CD4-positive, alpha-beta T cell (primary cell): ENCODE measurements at regions not wholly inside any gene's neighbourhood (a gene's known extent, or its start where the extent isn't known, plus 50 kb on each side); places are given as distances from the start of the nearest gene placed in this dataset.

ENCODE experiments used
- ATAC-seq: fragments of 200-7000 bp; cut with Tn5 transposase; one replicate; pipeline ENCODE4 v1.10.0; 2022; ENCODE audit warnings: mild to moderate bottlenecking; ENCODE audit not compliant: poor library complexity
- CTCF ChIA-PET: fragments of 350-600 bp; sonication (Branson Sonifier 250); formaldehyde crosslinking; loops from one replicate; lab custom pipeline; 2021; ENCODE audit warnings: antibody characterized with exemption, inconsistent platforms; lab: Charles Lee
- POLR2A ChIA-PET: fragments of 350-600 bp; sonication (Branson Sonifier 250); formaldehyde crosslinking; loops from one replicate; lab custom pipeline; 2021; ENCODE audit warnings: antibody characterized with exemption, inconsistent platforms; lab: Charles Lee
- DNase-seq, 14 experiments: peaks; one replicate each; pipeline ENCODE4 v3.0.0-alpha.2; 2013 to 2020; ENCODE audit warnings: mixed read lengths in 2 of 14
- H3K27ac ChIP-seq, 2 donors: one replicate each; pipeline versions ENCODE4 v1.5.1 to v1.7.0; 2013; ENCODE audit warnings: low read length in 2 of 2, low read depth in 1 of 2, mild to moderate bottlenecking in 1 of 2
- H3K27me3 ChIP-seq, 2 experiments: 1 replicate in 1 of 2; 2 replicates in 1 of 2; pipeline versions ENCODE4 v1.6.1 to v1.7.0; 2013; ENCODE audit warnings: low read length in 2 of 2, control low read depth in 1 of 2, mild to moderate bottlenecking in 1 of 2, moderate library complexity in 1 of 2; ENCODE audit not compliant: insufficient read depth in 2 of 2, control insufficient read depth in 1 of 2
- H3K36me3 ChIP-seq: one replicate; pipeline ENCODE4 v1.6.1; 2013; ENCODE audit warnings: low read length, control low read depth; ENCODE audit not compliant: insufficient read depth
- H3K4me1 ChIP-seq: one replicate; pipeline ENCODE4 v1.6.1; 2013; ENCODE audit warnings: low read length, control low read depth; ENCODE audit not compliant: insufficient read depth
- H3K4me3 ChIP-seq: one replicate; pipeline ENCODE4 v1.5.1; 2013; ENCODE audit warnings: mild to moderate bottlenecking, low read length, moderate library complexity
- H3K9me3 ChIP-seq, 2 experiments: 1 replicate in 1 of 2; 2 replicates in 1 of 2; pipeline versions ENCODE4 v1.6.1 to v1.7.0; 2013; ENCODE audit warnings: low read length in 2 of 2, mild to moderate bottlenecking in 2 of 2, control low read depth in 1 of 2, moderate library complexity in 1 of 2; ENCODE audit not compliant: control insufficient read depth in 1 of 2, insufficient read depth in 1 of 2
- H3K27ac Mint-ChIP-seq: one replicate; pipeline ENCODE4 v1.8.0; 2020; ENCODE audit warnings: mixed read lengths
- H3K27me3 Mint-ChIP-seq: one replicate; pipeline ENCODE4 v1.8.0; 2021; ENCODE audit warnings: mixed read lengths
- H3K36me3 Mint-ChIP-seq: one replicate; pipeline ENCODE4 v1.8.0; 2021; ENCODE audit warnings: low read depth, mixed read lengths
- H3K4me1 Mint-ChIP-seq: one replicate; pipeline ENCODE4 v1.8.0; 2021; ENCODE audit warnings: low read depth, mixed read lengths
- H3K4me3 Mint-ChIP-seq: one replicate; pipeline ENCODE4 v1.8.0; 2020; ENCODE audit warnings: mild to moderate bottlenecking, mixed read lengths
- H3K9me3 Mint-ChIP-seq: one replicate; pipeline ENCODE4 v1.8.0; 2020; ENCODE audit warnings: mixed read lengths
- intact Hi-C, 2 experiments: fragments of 100-400 bp; cut with DNase I in 1 of 2; cut with micrococcal nuclease in 1 of 2; formaldehyde crosslinking; loops; one replicate each; pipeline versions ENCODE4 v1.15.1 to v1.9.0; 2023 to 2025; cut with DNase I, micrococcal nuclease
- TF ChIP-seq, protein P1 (sequence below): fragments of 200-600 bp; IDR thresholded peaks from one replicate; pipeline ENCODE4 v1.8.0; 2022; ENCODE audit warnings: antibody characterized with exemption, mild to moderate bottlenecking

DNA sequence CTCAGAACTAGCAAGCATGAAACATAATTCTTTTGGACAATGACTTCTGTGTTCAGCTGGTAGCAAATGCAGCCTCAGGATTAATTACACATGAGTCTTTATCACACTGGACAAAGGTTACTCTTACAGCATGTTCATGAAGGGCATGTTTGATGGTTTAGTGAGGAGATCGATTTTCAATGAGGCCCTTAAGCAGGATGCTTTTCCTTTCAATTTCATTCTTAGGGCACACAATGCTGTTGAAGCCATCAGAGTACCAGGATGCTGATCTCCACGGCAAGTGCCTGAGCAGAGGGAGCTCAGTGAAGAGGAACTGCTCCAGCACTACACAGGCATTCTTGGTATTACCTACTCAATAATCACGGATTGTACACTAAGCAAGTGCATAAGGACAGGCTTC, 542.0 kb downstream of the SNAPC1 start:
- no peaks in the 10 kb centered on the region for H3K9me3 ChIP-seq
- POLR2A ChIA-PET = no interaction called here
- Mint-ChIP-seq H3K27me3 (no peaks in the 10 kb centered on the region), H3K4me1 (no peaks in the 10 kb centered on the region), H3K27ac (no peak overlapping the region), H3K4me3 (no peak overlapping the region), H3K9me3 (no peaks in the 10 kb centered on the region), H3K36me3 (no peaks in the 10 kb centered on the region)
- H3K4me1 ChIP-seq = no peaks in the 10 kb centered on the region
- H3K27ac ChIP-seq = no peak overlapping the region
- H3K36me3 ChIP-seq = no peaks in the 10 kb centered on the region
- CTCF ChIA-PET = no interaction called here
- ATAC-seq (no peak), DNase-seq (no peak)
- no peaks in the 10 kb centered on the region for H3K27me3 ChIP-seq
- TF ChIP-seq, protein P1, sequence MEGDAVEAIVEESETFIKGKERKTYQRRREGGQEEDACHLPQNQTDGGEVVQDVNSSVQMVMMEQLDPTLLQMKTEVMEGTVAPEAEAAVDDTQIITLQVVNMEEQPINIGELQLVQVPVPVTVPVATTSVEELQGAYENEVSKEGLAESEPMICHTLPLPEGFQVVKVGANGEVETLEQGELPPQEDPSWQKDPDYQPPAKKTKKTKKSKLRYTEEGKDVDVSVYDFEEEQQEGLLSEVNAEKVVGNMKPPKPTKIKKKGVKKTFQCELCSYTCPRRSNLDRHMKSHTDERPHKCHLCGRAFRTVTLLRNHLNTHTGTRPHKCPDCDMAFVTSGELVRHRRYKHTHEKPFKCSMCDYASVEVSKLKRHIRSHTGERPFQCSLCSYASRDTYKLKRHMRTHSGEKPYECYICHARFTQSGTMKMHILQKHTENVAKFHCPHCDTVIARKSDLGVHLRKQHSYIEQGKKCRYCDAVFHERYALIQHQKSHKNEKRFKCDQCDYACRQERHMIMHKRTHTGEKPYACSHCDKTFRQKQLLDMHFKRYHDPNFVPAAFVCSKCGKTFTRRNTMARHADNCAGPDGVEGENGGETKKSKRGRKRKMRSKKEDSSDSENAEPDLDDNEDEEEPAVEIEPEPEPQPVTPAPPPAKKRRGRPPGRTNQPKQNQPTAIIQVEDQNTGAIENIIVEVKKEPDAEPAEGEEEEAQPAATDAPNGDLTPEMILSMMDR = no peak
- intact Hi-C loops = no loop called here
- H3K4me3 ChIP-seq = no peak overlapping the region

DNA sequence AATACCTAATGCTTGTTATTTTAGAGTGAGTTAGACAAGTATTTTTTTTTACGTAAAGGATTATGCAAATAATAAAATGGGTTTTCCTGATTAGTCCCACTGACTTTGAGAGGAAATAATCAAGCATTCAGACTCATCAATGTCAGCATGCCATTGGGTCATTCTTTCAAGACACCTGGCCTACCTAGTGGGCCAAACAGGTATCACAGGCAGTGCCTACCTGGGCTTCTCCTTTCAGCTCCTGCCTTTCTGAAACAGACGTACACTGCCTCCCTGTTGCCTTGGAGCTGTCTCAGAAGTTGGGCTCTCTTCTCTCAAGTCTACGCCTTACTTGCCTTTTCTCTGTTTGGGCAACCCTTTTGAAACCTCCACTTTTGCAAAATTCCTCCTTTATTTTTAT, 545.6 kb downstream of the SNAPC1 start:
- Histone ChIP-seq H3K9me3 (no peaks in the 10 kb centered on the region), H3K4me1 (no peaks in the 10 kb centered on the region), H3K27ac (no peak overlapping the region), H3K36me3 (no peaks in the 10 kb centered on the region), H3K27me3 (no peaks in the 10 kb centered on the region), H3K4me3 (no peak overlapping the region)
- H3K9me3 Mint-ChIP-seq = no peaks in the 10 kb centered on the region
- no peaks in the 10 kb centered on the region for H3K36me3 Mint-ChIP-seq
- no peak overlapping the region for H3K27ac Mint-ChIP-seq
- H3K4me1 Mint-ChIP-seq = no peaks in the 10 kb centered on the region
- intact Hi-C loops = no loop called here
- no peaks in the 10 kb centered on the region for H3K27me3 Mint-ChIP-seq
- POLR2A ChIA-PET = no interaction called here
- ATAC-seq = no peak
- CTCF ChIA-PET = no interaction called here
- TF ChIP-seq, protein P1 = no peak
- no peak for DNase-seq
- no peak overlapping the region for H3K4me3 Mint-ChIP-seq

DNA sequence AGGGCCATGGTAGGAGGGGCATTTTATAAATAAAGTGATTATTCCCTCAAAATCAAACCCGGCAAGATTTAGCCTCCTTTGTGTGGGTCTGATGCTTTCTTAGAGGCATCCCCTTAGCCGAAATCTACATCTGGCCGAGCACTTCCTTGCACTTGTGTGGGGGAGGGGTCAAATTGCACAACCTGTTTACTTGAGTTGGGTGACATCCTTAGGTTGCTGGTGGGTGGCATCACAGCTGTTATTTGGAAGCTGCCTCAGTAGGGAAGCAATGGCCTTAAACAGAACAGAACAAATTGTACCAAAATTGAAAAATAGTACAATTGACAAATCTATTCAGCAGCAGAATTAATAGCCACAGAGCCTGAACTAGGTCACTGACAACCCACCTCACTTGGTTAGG, 546.1 kb downstream of the SNAPC1 start:
- CTCF ChIA-PET = no interaction called here
- intact Hi-C loops = no loop called here
- H3K9me3 ChIP-seq = no peaks in the 10 kb centered on the region
- H3K27ac ChIP-seq = no peak overlapping the region
- no peaks in the 10 kb centered on the region for H3K4me1 ChIP-seq
- TF ChIP-seq, protein P1 = no peak
- POLR2A ChIA-PET = no interaction called here
- Mint-ChIP-seq H3K4me1 (no peaks in the 10 kb centered on the region), H3K36me3 (no peaks in the 10 kb centered on the region), H3K27me3 (no peaks in the 10 kb centered on the region), H3K4me3 (no peak overlapping the region), H3K9me3 (peaks cover 3% of the 10 kb centered on the region), H3K27ac (no peak overlapping the region)
- no peak for DNase-seq
- no peak for ATAC-seq
- no peak overlapping the region for H3K4me3 ChIP-seq
- no peaks in the 10 kb centered on the region for H3K27me3 ChIP-seq
- H3K36me3 ChIP-seq = no peaks in the 10 kb centered on the region
